ENCODE measurements at regions not wholly inside any gene's neighbourhood (a gene's known extent, or its start where the extent isn't known, plus 50 kb on each side); places are given as distances from the start of the nearest gene placed in this dataset.

GRCh38 chr2:8405334-8405733 lies 276.5 kb upstream of the ID2 start:
- DNase-seq = no peak

- no peak for DNase-seq
Observed at GRCh38 chr2:8406271-8406670, 275.6 kb upstream of the ID2 start.

GRCh38 chr2:8407332-8407731 lies 274.5 kb upstream of the ID2 start:
- no peak for DNase-seq

GRCh38 chr2:8408560-8409460 lies 273.0 kb upstream of the ID2 start:
- no peak for DNase-seq

GRCh38 chr2:8409461-8410260 lies 272.2 kb upstream of the ID2 start:
- DNase-seq = no peak

- DNase-seq = no peak
Observed at GRCh38 chr2:8412082-8412481, 269.8 kb upstream of the ID2 start.

- no peak for DNase-seq
Observed at GRCh38 chr2:8412586-8412985, 269.3 kb upstream of the ID2 start.

GRCh38 chr2:8413589-8414135 lies 268.2 kb upstream of the ID2 start:
- DNase-seq = no peak

GRCh38 chr2:8414946-8415879 lies 266.6 kb upstream of the ID2 start:
- DNase-seq = no peak

- no peak for DNase-seq
Observed at GRCh38 chr2:8416001-8416571, 265.8 kb upstream of the ID2 start.

- DNase-seq = no peak
Observed at GRCh38 chr2:8416849-8417832, 264.7 kb upstream of the ID2 start.

- DNase-seq = no peak
Observed at GRCh38 chr2:8418721-8419120, 263.1 kb upstream of the ID2 start.

- DNase-seq = no peak
Observed at GRCh38 chr2:8421658-8422449, 260.0 kb upstream of the ID2 start.

GRCh38 chr2:8422450-8422800 lies 259.4 kb upstream of the ID2 start:
- DNase-seq = no peak

- no peak for DNase-seq
Observed at GRCh38 chr2:8424997-8425900, 256.6 kb upstream of the ID2 start.

- no peak for DNase-seq
Observed at GRCh38 chr2:8426550-8426949, 255.3 kb upstream of the ID2 start.

- DNase-seq = no peak
Observed at GRCh38 chr2:8427211-8427610, 254.6 kb upstream of the ID2 start.

- no peak for DNase-seq
Observed at GRCh38 chr2:8430628-8431027, 251.2 kb upstream of the ID2 start.

GRCh38 chr2:8431446-8432125 lies 250.3 kb upstream of the ID2 start:
- no peak for DNase-seq

All from NCI-H345 (cell line).